GM10266 (cell line): ENCODE measurements at regions not wholly inside any gene's neighbourhood (a gene's known extent, or its start where the extent isn't known, plus 50 kb on each side); places are given as distances from the start of the nearest gene placed in this dataset.

Experiments used
- DNase-seq: peaks from one replicate; pipeline ENCODE4 v3.0.0; 2012; ENCODE audit errors: extremely low spot score
- TF ChIP-seq, protein P1 (sequence below): IDR thresholded peaks from 2 replicates; pipeline ENCODE4 v1.5.1; 2012; ENCODE audit warnings: mild to moderate bottlenecking, low read depth; ENCODE audit not compliant: control insufficient read depth, insufficient read depth; ENCODE audit errors: missing control alignments

DNA sequence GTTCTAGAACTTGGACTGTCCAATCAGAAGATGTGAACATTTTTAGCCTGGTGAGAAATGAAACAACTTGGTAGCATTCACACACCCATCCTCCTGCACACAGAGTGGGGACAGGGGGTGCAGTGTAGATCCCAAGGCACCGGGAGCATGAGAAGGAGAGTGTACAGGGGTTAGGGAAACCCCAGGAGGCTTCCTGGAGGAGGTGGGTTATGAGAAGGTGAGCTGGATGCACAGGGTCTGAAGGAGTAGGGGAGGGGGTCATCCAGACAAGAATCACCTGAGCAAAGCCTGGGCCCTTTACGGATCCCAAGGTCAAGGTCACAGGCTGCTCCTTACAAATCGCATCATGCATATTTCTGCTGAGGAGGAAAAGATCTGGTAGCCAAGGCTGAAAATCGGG is 117.5 kb upstream of the TMPRSS2 start:
- no peak for DNase-seq
- TF ChIP-seq, protein P1, sequence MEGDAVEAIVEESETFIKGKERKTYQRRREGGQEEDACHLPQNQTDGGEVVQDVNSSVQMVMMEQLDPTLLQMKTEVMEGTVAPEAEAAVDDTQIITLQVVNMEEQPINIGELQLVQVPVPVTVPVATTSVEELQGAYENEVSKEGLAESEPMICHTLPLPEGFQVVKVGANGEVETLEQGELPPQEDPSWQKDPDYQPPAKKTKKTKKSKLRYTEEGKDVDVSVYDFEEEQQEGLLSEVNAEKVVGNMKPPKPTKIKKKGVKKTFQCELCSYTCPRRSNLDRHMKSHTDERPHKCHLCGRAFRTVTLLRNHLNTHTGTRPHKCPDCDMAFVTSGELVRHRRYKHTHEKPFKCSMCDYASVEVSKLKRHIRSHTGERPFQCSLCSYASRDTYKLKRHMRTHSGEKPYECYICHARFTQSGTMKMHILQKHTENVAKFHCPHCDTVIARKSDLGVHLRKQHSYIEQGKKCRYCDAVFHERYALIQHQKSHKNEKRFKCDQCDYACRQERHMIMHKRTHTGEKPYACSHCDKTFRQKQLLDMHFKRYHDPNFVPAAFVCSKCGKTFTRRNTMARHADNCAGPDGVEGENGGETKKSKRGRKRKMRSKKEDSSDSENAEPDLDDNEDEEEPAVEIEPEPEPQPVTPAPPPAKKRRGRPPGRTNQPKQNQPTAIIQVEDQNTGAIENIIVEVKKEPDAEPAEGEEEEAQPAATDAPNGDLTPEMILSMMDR, result no peak

DNA sequence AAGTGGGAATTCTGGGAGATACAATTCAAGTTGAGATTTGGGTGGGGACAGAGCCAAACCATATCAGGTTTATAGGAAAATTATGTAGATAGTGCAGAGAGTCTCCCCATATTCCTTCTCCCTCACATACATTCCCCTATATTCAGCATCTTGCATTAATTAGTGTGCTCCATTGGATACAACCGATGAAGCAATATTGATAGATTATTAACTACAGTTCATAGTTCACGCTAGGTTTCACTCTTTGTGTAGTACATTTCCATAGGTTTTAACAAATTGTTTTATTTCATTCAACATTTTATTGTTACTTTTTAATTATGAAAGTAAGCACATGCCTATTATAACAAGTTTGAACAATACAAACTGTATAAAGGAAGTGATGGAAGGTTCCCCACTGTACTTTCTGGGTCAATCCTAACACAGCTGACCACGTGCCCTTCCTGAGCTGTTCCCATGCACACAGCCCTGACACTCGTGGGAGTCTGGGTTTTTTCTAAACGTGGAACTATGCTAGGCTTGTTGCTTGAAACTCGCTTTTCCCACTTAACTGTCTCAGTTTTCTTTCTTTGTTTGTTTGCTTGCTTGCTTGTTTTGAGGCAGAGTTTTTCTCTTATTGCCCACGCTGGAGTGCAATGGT is 116.8 kb upstream of the TMPRSS2 start:
- TF ChIP-seq, protein P1, result no peak
- no peak for DNase-seq

DNA sequence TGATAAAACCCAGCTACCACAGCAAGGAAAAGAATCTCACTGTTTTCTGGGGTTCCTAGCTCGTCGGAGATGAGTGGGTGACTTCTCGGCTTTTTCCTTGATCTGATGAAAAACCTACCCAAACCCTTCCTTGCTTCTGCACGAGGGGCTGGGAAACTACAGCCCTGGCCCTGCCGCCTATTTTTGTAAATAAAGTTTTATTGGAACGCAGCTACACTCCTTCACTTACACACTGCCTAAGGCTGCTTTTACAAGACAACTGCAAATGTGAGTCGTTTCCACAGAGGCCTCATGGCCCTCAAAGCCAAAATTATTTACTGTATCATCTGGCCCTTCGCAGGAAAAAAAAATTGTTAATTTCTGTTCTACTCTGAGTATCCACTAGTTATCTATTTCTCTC is 116.0 kb upstream of the TMPRSS2 start:
- DNase-seq, result no peak
- TF ChIP-seq, protein P1, result no peak

DNA sequence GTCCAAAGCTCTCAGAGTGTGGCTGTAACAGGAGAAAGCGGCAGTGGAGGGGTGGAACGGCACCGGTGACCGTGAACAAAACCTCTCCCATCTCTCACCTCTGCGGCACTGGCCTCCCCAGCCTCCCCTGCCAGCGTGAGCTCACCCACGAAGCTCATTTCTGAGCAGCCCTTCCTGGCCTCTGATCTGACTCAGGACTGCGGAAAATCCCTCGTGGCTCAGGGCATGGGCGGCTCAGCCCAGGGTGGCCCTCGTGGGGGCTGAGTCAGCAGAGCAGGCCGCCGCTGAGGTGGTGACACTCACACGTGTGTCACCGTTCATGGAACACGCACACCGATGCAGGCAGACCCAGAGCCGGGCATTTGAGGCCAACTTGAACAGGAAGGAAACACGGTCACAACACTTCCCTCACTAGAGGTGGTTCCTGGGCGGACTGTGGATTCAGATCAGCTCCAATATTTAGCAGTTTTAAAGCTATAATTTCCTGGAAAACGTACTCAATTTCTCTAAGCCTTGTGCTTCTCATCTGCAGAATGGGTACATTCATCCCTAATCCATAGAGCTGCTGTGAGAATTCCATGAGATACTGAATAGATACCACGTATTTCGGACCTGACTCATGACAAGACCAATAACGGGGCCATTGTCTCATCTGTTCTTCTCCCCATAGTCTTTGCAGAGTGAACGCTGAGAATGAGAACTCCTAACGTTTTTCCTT is 115.0 kb upstream of the TMPRSS2 start:
- TF ChIP-seq, protein P1, result no peak
- no peak for DNase-seq

DNA sequence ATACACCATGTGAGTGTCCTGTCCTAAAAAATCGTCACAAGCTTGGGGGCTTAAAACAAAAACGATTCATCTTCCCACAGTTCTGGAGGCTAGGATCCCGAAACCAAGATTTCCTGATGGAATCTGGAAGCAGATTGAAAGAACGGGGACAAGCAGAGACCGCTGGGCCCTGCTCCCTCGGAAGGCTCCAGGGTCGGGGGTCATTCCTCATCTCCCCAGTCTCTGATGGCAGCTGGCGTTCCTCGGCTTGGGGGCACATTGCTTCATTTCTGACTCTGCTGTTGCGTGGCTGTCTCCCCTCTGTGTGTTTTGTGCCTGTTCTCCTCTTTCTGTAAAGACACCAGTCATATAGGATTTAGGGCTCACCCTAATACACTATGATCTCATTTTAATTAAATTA is 114.2 kb upstream of the TMPRSS2 start:
- TF ChIP-seq, protein P1, result no peak
- no peak for DNase-seq

DNA sequence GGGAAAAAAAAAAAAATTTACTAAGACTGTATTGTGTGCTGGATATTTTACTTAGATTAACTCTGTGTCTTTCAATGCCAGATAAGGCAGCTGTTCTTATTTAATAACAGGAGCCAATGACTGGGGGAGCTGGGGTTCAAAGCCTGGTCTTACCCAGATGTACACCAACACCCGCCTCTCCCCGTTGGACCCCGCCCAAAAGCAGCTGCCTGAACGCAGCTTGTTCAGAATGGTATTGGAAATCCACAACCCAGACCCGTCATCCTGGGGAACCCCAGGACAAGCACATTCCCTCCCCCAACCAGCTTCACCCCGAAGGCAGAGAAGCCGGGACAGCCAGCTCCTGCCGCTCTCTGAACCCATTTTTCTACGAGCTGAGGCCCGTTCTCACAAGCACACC is 113.6 kb upstream of the TMPRSS2 start:
- TF ChIP-seq, protein P1, result no peak
- DNase-seq, result no peak

DNA sequence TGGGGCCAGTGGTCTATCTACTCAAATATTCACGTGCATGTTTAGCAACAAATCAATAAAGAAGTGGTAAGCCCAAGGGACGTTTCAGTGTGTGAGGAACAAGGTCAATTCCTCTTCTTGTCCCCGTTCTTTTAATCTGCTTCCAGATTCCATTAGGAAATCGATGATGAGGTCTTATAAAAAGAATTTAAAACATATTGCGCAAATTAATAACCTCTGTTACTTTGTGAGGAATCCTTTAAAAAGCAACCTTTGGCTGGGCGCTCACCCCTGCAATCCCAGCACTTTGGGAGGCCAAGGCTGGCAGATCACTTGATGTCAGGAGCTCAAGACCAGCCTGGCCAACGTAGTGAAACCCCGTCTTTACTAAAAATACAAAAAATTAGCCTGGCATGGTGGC is 113.0 kb upstream of the TMPRSS2 start:
- DNase-seq, result no peak
- TF ChIP-seq, protein P1, result no peak
